Astrocyte (in vitro differentiated cells and primary cell): ENCODE measurements at regions not wholly inside any gene's neighbourhood (a gene's known extent, or its start where the extent isn't known, plus 50 kb on each side); places are given as distances from the start of the nearest gene placed in this dataset.

Experiments
- EZH2 ChIP-seq: IDR thresholded peaks from 2 replicates; pipeline ENCODE4 v1.6.1; 2012; ENCODE audit warnings: mild to moderate bottlenecking, low read length, inconsistent platforms; ENCODE audit not compliant: insufficient read depth
- TF ChIP-seq, protein P1 (sequence below): IDR thresholded peaks from 2 replicates; pipeline ENCODE4 v1.5.1; 2011; ENCODE audit warnings: low read depth, mild to moderate bottlenecking, inconsistent platforms, low read length, moderate library complexity; ENCODE audit not compliant: insufficient read depth

DNA sequence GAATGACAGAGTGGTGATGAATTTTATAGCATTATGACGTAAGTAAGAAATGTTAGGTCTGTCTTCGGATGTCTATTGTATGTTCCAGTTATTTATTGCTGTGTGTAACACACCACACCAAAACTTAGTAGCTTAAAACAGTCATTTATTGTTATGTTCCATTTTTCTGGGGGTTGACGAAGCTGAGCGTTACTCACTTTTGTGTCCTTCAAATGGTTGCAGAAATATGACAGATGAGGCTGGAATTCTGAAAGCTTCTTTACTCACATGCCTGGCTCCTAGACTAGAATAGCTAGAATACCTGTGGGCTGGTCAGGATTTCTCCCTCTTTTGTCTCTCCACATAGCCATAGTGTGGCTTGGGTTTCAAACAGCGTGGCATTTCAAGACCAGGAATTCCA is 62.1 kb upstream of the S1PR1 start:
- TF ChIP-seq, protein P1, sequence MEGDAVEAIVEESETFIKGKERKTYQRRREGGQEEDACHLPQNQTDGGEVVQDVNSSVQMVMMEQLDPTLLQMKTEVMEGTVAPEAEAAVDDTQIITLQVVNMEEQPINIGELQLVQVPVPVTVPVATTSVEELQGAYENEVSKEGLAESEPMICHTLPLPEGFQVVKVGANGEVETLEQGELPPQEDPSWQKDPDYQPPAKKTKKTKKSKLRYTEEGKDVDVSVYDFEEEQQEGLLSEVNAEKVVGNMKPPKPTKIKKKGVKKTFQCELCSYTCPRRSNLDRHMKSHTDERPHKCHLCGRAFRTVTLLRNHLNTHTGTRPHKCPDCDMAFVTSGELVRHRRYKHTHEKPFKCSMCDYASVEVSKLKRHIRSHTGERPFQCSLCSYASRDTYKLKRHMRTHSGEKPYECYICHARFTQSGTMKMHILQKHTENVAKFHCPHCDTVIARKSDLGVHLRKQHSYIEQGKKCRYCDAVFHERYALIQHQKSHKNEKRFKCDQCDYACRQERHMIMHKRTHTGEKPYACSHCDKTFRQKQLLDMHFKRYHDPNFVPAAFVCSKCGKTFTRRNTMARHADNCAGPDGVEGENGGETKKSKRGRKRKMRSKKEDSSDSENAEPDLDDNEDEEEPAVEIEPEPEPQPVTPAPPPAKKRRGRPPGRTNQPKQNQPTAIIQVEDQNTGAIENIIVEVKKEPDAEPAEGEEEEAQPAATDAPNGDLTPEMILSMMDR, result no peak
- no peak for TF ChIP-seq EZH2
